ENCODE measurements at regions not wholly inside any gene's neighbourhood (a gene's known extent, or its start where the extent isn't known, plus 50 kb on each side); places are given as distances from the start of the nearest gene placed in this dataset.

DNA sequence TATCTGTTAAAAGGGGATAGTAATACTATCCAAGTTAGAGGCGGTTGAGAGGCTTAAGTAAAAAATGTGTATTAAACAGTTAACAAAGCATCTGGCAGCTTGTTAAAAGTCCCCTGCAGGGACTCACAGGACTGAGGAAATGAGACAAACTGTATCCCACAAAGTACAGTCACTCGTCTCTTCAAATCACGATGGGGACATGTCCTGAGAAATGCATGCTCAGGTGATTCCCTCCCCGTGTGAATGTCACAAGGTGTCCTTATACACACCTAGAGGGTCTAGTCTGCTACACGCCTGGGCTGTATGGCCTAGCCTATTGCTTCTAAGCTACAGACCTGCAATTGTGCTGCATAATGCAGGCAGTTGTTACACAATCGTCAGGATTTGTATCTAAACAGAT, 237.0 kb downstream of the IRX2 start:
- no peaks in the 10 kb centered on the region for H3K9me3 ChIP-seq
- intact Hi-C loops (cut with DNase I; ENCODE audit: low total_unique reads): no loop called here
- TF ChIP-seq POLR2A (IDR thresholded peaks at IDR 0.05) (no peak), CTCF (IDR thresholded peaks at IDR 0.05 in 4 of 5, conservative IDR thresholded peaks at IDR 0.05 in 1 of 5) (no peak)
- ATAC-seq (no peak), DNase-seq (no peak)
- in situ Hi-C loops (cut with MboI; ENCODE audit: low sequenced_read_pairs in 4 of 4): no loop called here
- H3K4me1 ChIP-seq: no peaks in the 10 kb centered on the region
- H3K4me3 ChIP-seq: no peak overlapping the region
- no peak overlapping the region for H3K27ac ChIP-seq
- no peaks in the 10 kb centered on the region for H3K27me3 ChIP-seq
- no peaks in the 10 kb centered on the region for H3K36me3 ChIP-seq

GRCh38 chr5:2511706-2512105, 239.8 kb downstream of the IRX2 start:
- H3K9me3 ChIP-seq: no peaks in the 10 kb centered on the region
- H3K27ac ChIP-seq: no peak overlapping the region
- no peak for DNase-seq
- H3K27me3 ChIP-seq: no peaks in the 10 kb centered on the region
- intact Hi-C loops (cut with DNase I; ENCODE audit: low total_unique reads) (no loop called here), in situ Hi-C loops (cut with MboI; ENCODE audit: low sequenced_read_pairs in 4 of 4) (no loop called here)
- no peak overlapping the region for H3K4me3 ChIP-seq
- TF ChIP-seq POLR2A (IDR thresholded peaks at IDR 0.05) (no peak), CTCF (IDR thresholded peaks at IDR 0.05 in 4 of 5, conservative IDR thresholded peaks at IDR 0.05 in 1 of 5) (no peak)
- no peak for ATAC-seq
- no peaks in the 10 kb centered on the region for H3K4me1 ChIP-seq
- H3K36me3 ChIP-seq: no peaks in the 10 kb centered on the region

DNA sequence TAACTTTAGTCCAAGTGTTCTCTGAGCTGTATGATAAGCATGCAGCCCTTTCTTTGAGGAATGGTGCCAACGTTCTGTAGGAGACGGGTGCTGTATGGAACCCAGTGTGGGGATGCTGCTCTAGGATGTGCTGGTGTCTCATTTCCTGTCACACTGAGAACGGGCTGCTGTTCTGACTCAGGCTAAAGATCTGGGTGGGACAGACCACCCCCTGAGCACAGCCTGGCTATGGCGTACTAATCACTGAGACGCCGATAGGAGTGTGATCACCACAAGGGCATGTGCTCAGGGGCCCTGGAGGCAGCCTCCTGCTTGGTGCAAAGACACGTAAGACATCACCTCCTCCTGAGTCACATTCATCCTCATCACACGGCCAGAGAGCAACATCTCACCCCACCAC, 240.4 kb downstream of the IRX2 start:
- ATAC-seq: no peak
- no peaks in the 10 kb centered on the region for H3K27me3 ChIP-seq

GRCh38 chr5:2509527-2509926, 241.9 kb downstream of the IRX2 start:
- Histone ChIP-seq H3K4me3 (no peak overlapping the region), H3K27ac (no peak overlapping the region), H3K36me3 (no peaks in the 10 kb centered on the region), H3K4me1 (no peaks in the 10 kb centered on the region), H3K9me3 (no peaks in the 10 kb centered on the region), H3K27me3 (no peaks in the 10 kb centered on the region)
- DNase-seq (no peak), ATAC-seq (no peak)
- intact Hi-C loops (cut with DNase I; ENCODE audit: low total_unique reads): no loop called here
- TF ChIP-seq CTCF (IDR thresholded peaks at IDR 0.05 in 4 of 5, conservative IDR thresholded peaks at IDR 0.05 in 1 of 5) (no peak), POLR2A (IDR thresholded peaks at IDR 0.05) (no peak)
- in situ Hi-C loops (cut with MboI; ENCODE audit: low sequenced_read_pairs in 4 of 4): no loop called here

More for the DNA sequence above, 240.4 kb downstream of the IRX2 start:
- no peaks in the 10 kb centered on the region for H3K36me3 ChIP-seq
- H3K4me3 ChIP-seq: no peak overlapping the region
- H3K9me3 ChIP-seq: no peaks in the 10 kb centered on the region
- H3K27ac ChIP-seq: no peak overlapping the region
- H3K4me1 ChIP-seq: no peaks in the 10 kb centered on the region
- TF ChIP-seq POLR2A (IDR thresholded peaks at IDR 0.05) (no peak), CTCF (IDR thresholded peaks at IDR 0.05 in 4 of 5, conservative IDR thresholded peaks at IDR 0.05 in 1 of 5) (no peak)
- in situ Hi-C loops (cut with MboI; ENCODE audit: low sequenced_read_pairs in 4 of 4) (no loop called here), intact Hi-C loops (cut with DNase I; ENCODE audit: low total_unique reads) (no loop called here)
- no peak for DNase-seq

DNA sequence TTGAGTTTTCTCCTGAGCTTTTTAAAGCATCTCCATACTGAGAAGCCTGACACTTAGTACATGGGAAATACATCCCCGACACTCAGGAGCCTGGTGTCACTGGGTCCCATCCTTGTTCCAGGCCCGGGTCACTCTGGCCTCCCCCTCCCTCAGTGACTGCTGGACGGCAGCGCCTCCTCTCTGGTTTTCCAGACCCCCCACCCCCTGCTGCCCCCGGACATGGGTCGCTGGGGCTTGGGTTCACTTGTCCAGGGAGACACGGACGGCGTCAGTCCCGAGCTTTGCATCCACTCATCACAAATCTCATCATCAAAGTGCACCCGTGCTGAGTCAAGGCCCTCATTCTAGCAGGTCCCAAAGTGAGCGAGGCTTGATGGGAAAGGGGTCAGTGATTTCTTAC, 243.0 kb downstream of the IRX2 start:
- Histone ChIP-seq H3K27ac (no peak overlapping the region), H3K4me3 (no peak overlapping the region), H3K9me3 (no peaks in the 10 kb centered on the region), H3K27me3 (no peaks in the 10 kb centered on the region), H3K36me3 (no peaks in the 10 kb centered on the region), H3K4me1 (no peaks in the 10 kb centered on the region)
- intact Hi-C loops (cut with DNase I; ENCODE audit: low total_unique reads) (no loop called here), in situ Hi-C loops (cut with MboI; ENCODE audit: low sequenced_read_pairs in 4 of 4) (no loop called here)
- TF ChIP-seq CTCF (IDR thresholded peaks at IDR 0.05 in 4 of 5, conservative IDR thresholded peaks at IDR 0.05 in 1 of 5): no peak
- TF ChIP-seq POLR2A (IDR thresholded peaks at IDR 0.05): no peak
- ATAC-seq (no peak), DNase-seq (no peak)
